RWPE2 (cell line): ENCODE measurements at regions not wholly inside any gene's neighbourhood (a gene's known extent, or its start where the extent isn't known, plus 50 kb on each side); places are given as distances from the start of the nearest gene placed in this dataset.

ENCODE experiments used
- ATAC-seq: fragments of 200-7000 bp; cut with Tn5 transposase; 3 replicates; pipeline ENCODE4 v1.9.1; 2021; ENCODE audit warnings: low read depth
- DNase-seq: peaks from one replicate; pipeline ENCODE4 v3.0.0-alpha.2; 2020; ENCODE audit warnings: low spot score
- H3K27ac ChIP-seq: fragments of 450-650 bp; 2 replicates; pipeline ENCODE4 v1.5.1; 2017; ENCODE audit warnings: mild to moderate bottlenecking; ENCODE audit not compliant: poor library complexity, severe bottlenecking
- H3K27me3 ChIP-seq: fragments of 250-450 bp; sonication (Bioruptor Pico); 2 replicates; pipeline ENCODE4 v1.5.1; 2021; ENCODE audit warnings: mild to moderate bottlenecking, moderate library complexity; ENCODE audit not compliant: insufficient read depth, poor library complexity, severe bottlenecking
- H3K36me3 ChIP-seq: fragments of 250-450 bp; sonication (Bioruptor Pico); 2 replicates; pipeline ENCODE4 v1.5.1; 2020; ENCODE audit warnings: low read depth, mild to moderate bottlenecking, moderate library complexity
- H3K4me1 ChIP-seq: fragments of 250-450 bp; sonication (Bioruptor Pico); 2 replicates; pipeline ENCODE4 v1.5.1; 2021; ENCODE audit warnings: mild to moderate bottlenecking, moderate library complexity; ENCODE audit not compliant: insufficient read depth, poor library complexity, severe bottlenecking
- H3K4me3 ChIP-seq: fragments of 250-450 bp; sonication (Bioruptor Pico); 2 replicates; pipeline ENCODE4 v1.5.1; 2021; ENCODE audit warnings: mild to moderate bottlenecking, moderate library complexity; ENCODE audit not compliant: severe bottlenecking
- H3K9me3 ChIP-seq: fragments of 250-450 bp; sonication (Bioruptor Pico); 2 replicates; pipeline ENCODE4 v1.5.1; 2021; ENCODE audit warnings: mild to moderate bottlenecking, moderate library complexity; ENCODE audit not compliant: severe bottlenecking
- CTCF ChIP-seq: fragments of 450-650 bp; IDR thresholded peaks from one replicate; pipeline ENCODE4 v1.5.1; 2017; ENCODE audit warnings: mild to moderate bottlenecking, moderate library complexity; ENCODE audit not compliant: poor library complexity, severe bottlenecking

- H3K4me3 ChIP-seq = no peak overlapping the region
- H3K9me3 ChIP-seq = no peaks in the 10 kb centered on the region
- TF ChIP-seq CTCF = no peak
- H3K27me3 ChIP-seq = no peaks in the 10 kb centered on the region
- ATAC-seq = no peak
- no peak overlapping the region for H3K27ac ChIP-seq
- H3K36me3 ChIP-seq = no peaks in the 10 kb centered on the region
- H3K4me1 ChIP-seq = no peaks in the 10 kb centered on the region
- DNase-seq = no peak
These were observed 59.2 kb downstream of the FAM47A start for GRCh38 chrX:34072906-34073305.

- no peak overlapping the region for H3K4me3 ChIP-seq
- DNase-seq = no peak
- H3K36me3 ChIP-seq = no peaks in the 10 kb centered on the region
These were observed 68.5 kb downstream of the FAM47A start for GRCh38 chrX:34063616-34064015.

GRCh38 chrX:34058005-34058404 is 74.1 kb downstream of the FAM47A start:
- no peaks in the 10 kb centered on the region for H3K4me1 ChIP-seq
- H3K36me3 ChIP-seq = no peaks in the 10 kb centered on the region
- H3K27ac ChIP-seq = no peak overlapping the region
- no peak overlapping the region for H3K4me3 ChIP-seq
- DNase-seq (no peak), ATAC-seq (no peak)
- no peaks in the 10 kb centered on the region for H3K27me3 ChIP-seq
- no peak for TF ChIP-seq CTCF
- H3K9me3 ChIP-seq = no peaks in the 10 kb centered on the region

More at GRCh38 chrX:34063616-34064015, 68.5 kb downstream of the FAM47A start:
- 0 out of 3 replicates have a peak, but pooled peaks have one; percentile 42 for ATAC-seq
- no peaks in the 10 kb centered on the region for H3K27me3 ChIP-seq
- no peak overlapping the region for H3K27ac ChIP-seq
- peaks cover 2% of the 10 kb centered on the region for H3K4me1 ChIP-seq
- no peaks in the 10 kb centered on the region for H3K9me3 ChIP-seq
- TF ChIP-seq CTCF = no peak

- no peaks in the 10 kb centered on the region for H3K36me3 ChIP-seq
- H3K4me3 ChIP-seq = no peak overlapping the region
- no peak overlapping the region for H3K27ac ChIP-seq
- ATAC-seq (no peak), DNase-seq (no peak)
- no peak for TF ChIP-seq CTCF
- H3K4me1 ChIP-seq = no peaks in the 10 kb centered on the region
- no peaks in the 10 kb centered on the region for H3K27me3 ChIP-seq
- no peaks in the 10 kb centered on the region for H3K9me3 ChIP-seq
These were observed 78.2 kb downstream of the FAM47A start for GRCh38 chrX:34053931-34054330.
